CD14-positive monocyte (primary cell): ENCODE measurements at regions not wholly inside any gene's neighbourhood (a gene's known extent, or its start where the extent isn't known, plus 50 kb on each side); places are given as distances from the start of the nearest gene placed in this dataset.

Experiments
- DNase-seq, 3 donors: peaks; one replicate each; pipeline ENCODE4 v3.0.0-alpha.2; 2011 to 2022
- H2AFZ ChIP-seq: 2 replicates; pipeline ENCODE4 v1.6.0; 2012; ENCODE audit warnings: mild to moderate bottlenecking, low read depth, low read length, inconsistent platforms; ENCODE audit not compliant: insufficient read depth, poor library complexity, severe bottlenecking
- H3K27ac ChIP-seq, 2 donors: 1 replicate in 1 of 2; 2 replicates in 1 of 2; pipeline ENCODE4 v1.5.1; 2012 to 2013; ENCODE audit warnings: low read length in 2 of 2, control low read depth in 1 of 2, inconsistent platforms in 1 of 2, low read depth in 1 of 2, mild to moderate bottlenecking in 1 of 2
- H3K27me3 ChIP-seq, 2 donors: one replicate each; pipeline versions ENCODE4 v1.6.0 to v1.6.1; 2011 to 2013; ENCODE audit warnings: low read length in 2 of 2; ENCODE audit not compliant: control insufficient read depth in 2 of 2, insufficient read depth in 2 of 2
- H3K36me3 ChIP-seq, 2 donors: replicated peaks in 1 of 2; 1 replicate in 1 of 2; 2 replicates in 1 of 2; pipeline versions ENCODE4 v1.5.1 to v1.6.1; 2012 to 2013; ENCODE audit warnings: low read length in 2 of 2, control low read depth in 1 of 2, inconsistent platforms in 1 of 2, mild to moderate bottlenecking in 1 of 2; ENCODE audit not compliant: insufficient read depth in 2 of 2, control insufficient read depth in 1 of 2
- H3K4me1 ChIP-seq, 2 donors: 1 replicate in 1 of 2; 2 replicates in 1 of 2; pipeline versions ENCODE4 v1.5.1 to v1.6.1; 2012 to 2013; ENCODE audit warnings: low read length in 2 of 2, control low read depth in 1 of 2, inconsistent platforms in 1 of 2, mild to moderate bottlenecking in 1 of 2, moderate library complexity in 1 of 2; ENCODE audit not compliant: insufficient read depth in 2 of 2, control insufficient read depth in 1 of 2
- H3K4me2 ChIP-seq: replicated peaks from 2 replicates; pipeline ENCODE3; 2012; ENCODE audit warnings: low read length, moderate library complexity, mild to moderate bottlenecking; ENCODE audit not compliant: poor library complexity, severe bottlenecking; ENCODE audit errors: extremely low read depth
- H3K4me3 ChIP-seq, 3 experiments: fragments of 200-600 bp in 1 of 3; sonication (generic) in 1 of 3; replicated peaks in 1 of 3; 1 replicate in 2 of 3; 2 replicates in 1 of 3; pipeline ENCODE4 v1.5.1; 2011 to 2013; ENCODE audit warnings: low read length in 3 of 3, mild to moderate bottlenecking in 3 of 3, control low read depth in 2 of 3, low read depth in 2 of 3, inconsistent platforms in 1 of 3, moderate library complexity in 1 of 3
- H3K79me2 ChIP-seq: 2 replicates; pipeline ENCODE4 v1.6.0; 2012; ENCODE audit warnings: mild to moderate bottlenecking, control low read depth, inconsistent platforms, low read length, moderate library complexity; ENCODE audit not compliant: insufficient read depth
- H3K9ac ChIP-seq: 2 replicates; pipeline ENCODE4 v1.6.0; 2017; ENCODE audit warnings: low read length, mild to moderate bottlenecking; ENCODE audit not compliant: insufficient read depth, poor library complexity, severe bottlenecking
- H3K9me3 ChIP-seq, 2 donors: replicated peaks in 1 of 2; 1 replicate in 1 of 2; 2 replicates in 1 of 2; pipeline versions ENCODE4 v1.5.1 to v1.6.1; 2012 to 2013; ENCODE audit warnings: low read length in 2 of 2, control low read depth in 1 of 2; ENCODE audit not compliant: control insufficient read depth in 1 of 2, insufficient read depth in 1 of 2
- H4K20me1 ChIP-seq: 2 replicates; pipeline ENCODE4 v1.6.0; 2012; ENCODE audit warnings: mild to moderate bottlenecking, low read length, control low read depth, moderate library complexity; ENCODE audit not compliant: insufficient read depth
- H3K27ac Mint-ChIP-seq, 7 donors: one replicate each; pipeline ENCODE4 v1.8.0; 2020; ENCODE audit warnings: mild to moderate bottlenecking in 7 of 7, mixed read lengths in 7 of 7, moderate library complexity in 6 of 7, inconsistent platforms in 2 of 7
- H3K27me3 Mint-ChIP-seq, 3 donors: one replicate each; pipeline ENCODE4 v1.8.0; 2021 to 2022; ENCODE audit warnings: low read depth in 3 of 3, mild to moderate bottlenecking in 3 of 3, mixed read lengths in 3 of 3, moderate library complexity in 3 of 3, inconsistent platforms in 1 of 3
- H3K36me3 Mint-ChIP-seq, 2 donors: one replicate each; pipeline ENCODE4 v1.8.0; 2020; ENCODE audit warnings: mixed read lengths in 2 of 2, inconsistent platforms in 1 of 2, mild to moderate bottlenecking in 1 of 2
- H3K4me1 Mint-ChIP-seq: one replicate; pipeline ENCODE4 v1.8.0; 2020; ENCODE audit warnings: mild to moderate bottlenecking, mixed read lengths
- H3K4me3 Mint-ChIP-seq, 2 donors: one replicate each; pipeline ENCODE4 v1.8.0; 2020; ENCODE audit warnings: mild to moderate bottlenecking in 2 of 2, mixed read lengths in 2 of 2, moderate library complexity in 1 of 2
- H3K9me3 Mint-ChIP-seq, 7 donors: one replicate each; pipeline ENCODE4 v1.8.0; 2020 to 2022; ENCODE audit warnings: mixed read lengths in 7 of 7, mild to moderate bottlenecking in 6 of 7, moderate library complexity in 6 of 7, inconsistent platforms in 2 of 7
- CTCF ChIP-seq: fragments of 200-600 bp; IDR thresholded peaks from one replicate; pipeline ENCODE4 v1.8.0; 2022; ENCODE audit warnings: antibody characterized with exemption, mild to moderate bottlenecking
- WGBS: methylation state at CpG from one replicate; pipeline ENCODE4 v1.1.5; 2013; ENCODE audit warnings: missing lambda C conversion rate; ENCODE audit not compliant: insufficient coverage; 5-methylcytosine and 5-hydroxymethylcytosine counted together
- intact Hi-C, 2 donors: fragments of 100-400 bp; cut with micrococcal nuclease; formaldehyde crosslinking; loops; one replicate each; pipeline versions ENCODE4 v1.15.0 to v1.15.1; 2023

- H3K27me3 Mint-ChIP-seq, result peaks cover 0 to 2% (median 0%) of the 10 kb centered on the region in 3 donors
- H3K36me3 Mint-ChIP-seq, result no peaks in the 10 kb centered on the region
- no peak overlapping the region for H3K9ac ChIP-seq
- H3K4me1 Mint-ChIP-seq, result no peaks in the 10 kb centered on the region
- no peak for DNase-seq
- H3K4me1 ChIP-seq, result no peaks in the 10 kb centered on the region
- H4K20me1 ChIP-seq, result no peaks in the 10 kb centered on the region
- H3K4me3 ChIP-seq, result no peak overlapping the region
- H3K9me3 Mint-ChIP-seq, result peaks cover 0 to 5% (median under 1%) of the 10 kb centered on the region in 7 donors
- WGBS, result no CpG with 5 or more reads among the region's 3 CpGs
- H3K36me3 ChIP-seq, result no peaks in the 10 kb centered on the region
- no peak for TF ChIP-seq CTCF
- no peaks in the 10 kb centered on the region for H3K9me3 ChIP-seq
- H3K27me3 ChIP-seq, result no peaks in the 10 kb centered on the region
- H3K27ac ChIP-seq, result no peak overlapping the region
- no peak overlapping the region for H3K4me3 Mint-ChIP-seq
- intact Hi-C loops, result no loop called here
- H3K79me2 ChIP-seq, result no peaks in the 10 kb centered on the region
- H3K27ac Mint-ChIP-seq, result no peak overlapping the region
- H2AFZ ChIP-seq, result no peak overlapping the region
- no peak overlapping the region for H3K4me2 ChIP-seq
These were observed 1123.3 kb downstream of the EFNB2 start for GRCh38 chr13:105412171-105412570.

- Histone ChIP-seq H3K27ac (no peak overlapping the region), H3K36me3 (no peaks in the 10 kb centered on the region), H3K4me2 (no peak overlapping the region), H3K79me2 (no peaks in the 10 kb centered on the region), H4K20me1 (no peaks in the 10 kb centered on the region), H3K27me3 (no peaks in the 10 kb centered on the region), H3K4me1 (no peaks in the 10 kb centered on the region), H3K9me3 (no peaks in the 10 kb centered on the region), H3K4me3 (no peak overlapping the region), H3K9ac (no peak overlapping the region), H2AFZ (no peak overlapping the region)
- TF ChIP-seq CTCF, result peak; percentile 37
- 73% methylated on average over 10 of the region's 11 CpGs for WGBS
- H3K4me3 Mint-ChIP-seq, result no peak overlapping the region
- intact Hi-C loops, result no loop called here
- no peaks in the 10 kb centered on the region for H3K36me3 Mint-ChIP-seq
- H3K9me3 Mint-ChIP-seq, result peaks cover 0 to 5% (median 2%) of the 10 kb centered on the region in 7 donors
- H3K4me1 Mint-ChIP-seq, result no peaks in the 10 kb centered on the region
- H3K27ac Mint-ChIP-seq, result no peak overlapping the region
- DNase-seq, result peak in 1 of 3 donors; percentile 2
- H3K27me3 Mint-ChIP-seq, result peaks cover 0 to 2% (median 0%) of the 10 kb centered on the region in 3 donors
These were observed 1124.9 kb downstream of the EFNB2 start for GRCh38 chr13:105410602-105411001.
